ENCODE measurements at regions not wholly inside any gene's neighbourhood (a gene's known extent, or its start where the extent isn't known, plus 50 kb on each side); places are given as distances from the start of the nearest gene placed in this dataset.

DNA sequence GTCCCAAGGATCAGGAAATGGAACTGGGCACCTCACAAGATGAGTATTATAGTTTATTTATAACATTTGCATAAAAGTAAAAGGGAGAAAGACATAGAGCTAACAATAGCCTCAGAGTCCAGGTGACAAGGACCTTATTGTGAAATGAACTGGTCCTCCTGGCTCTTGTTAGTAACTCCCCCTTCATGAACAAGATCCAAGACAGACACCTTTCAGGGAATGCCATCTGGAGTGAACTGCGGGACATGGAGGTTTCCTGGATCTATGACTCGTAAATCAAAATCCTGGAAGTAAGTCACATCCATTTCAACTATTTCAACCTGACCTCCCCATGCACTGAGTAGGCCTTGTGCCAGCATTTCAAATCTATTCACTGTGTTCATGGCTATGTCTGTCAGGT lies 129.5 kb upstream of the GAS1 start:
- Histone ChIP-seq H3K36me3 (ENCODE audit: low read depth, low read length) (no peaks in the 10 kb centered on the region), H3K79me2 (ENCODE audit: low read length) (no peaks in the 10 kb centered on the region), H4K20me1 (ENCODE audit: low read length) (no peaks in the 10 kb centered on the region), H3K4me1 (ENCODE audit: insufficient read depth, low read length) (no peaks in the 10 kb centered on the region), H3K9me2 (replicated peaks; ENCODE audit: low read length) (no peaks in the 10 kb centered on the region), H3K27ac (ENCODE audit: low read length) (no peak overlapping the region), H2AFZ (ENCODE audit: low read length) (no peak overlapping the region), H3K27me3 (ENCODE audit: low read length) (no peaks in the 10 kb centered on the region), H3K4me3 (ENCODE audit: low read length) (no peak overlapping the region), H3K9me3 (ENCODE audit: low read length) (no peaks in the 10 kb centered on the region), H3K9ac (ENCODE audit: low read length) (no peak overlapping the region), H3F3A (ENCODE audit: low read length, unreplicated experiment) (no peaks in the 10 kb centered on the region), H3K4me2 (ENCODE audit: low read length) (no peak overlapping the region)
- DNase-seq (no peak), ATAC-seq (no peak)
- BruUV-seq (replicated peaks): no TSS peak
- ChIA-PET POLR2A (ENCODE audit: unreplicated experiment) (no interaction called here), CTCF (no interaction called here)
- no peak for TF ChIP-seq EZH2phosphoT487 (IDR thresholded peaks at IDR 0.05; ENCODE audit: borderline replicate concordance, low read length)
- TF ChIP-seq, protein P1, sequence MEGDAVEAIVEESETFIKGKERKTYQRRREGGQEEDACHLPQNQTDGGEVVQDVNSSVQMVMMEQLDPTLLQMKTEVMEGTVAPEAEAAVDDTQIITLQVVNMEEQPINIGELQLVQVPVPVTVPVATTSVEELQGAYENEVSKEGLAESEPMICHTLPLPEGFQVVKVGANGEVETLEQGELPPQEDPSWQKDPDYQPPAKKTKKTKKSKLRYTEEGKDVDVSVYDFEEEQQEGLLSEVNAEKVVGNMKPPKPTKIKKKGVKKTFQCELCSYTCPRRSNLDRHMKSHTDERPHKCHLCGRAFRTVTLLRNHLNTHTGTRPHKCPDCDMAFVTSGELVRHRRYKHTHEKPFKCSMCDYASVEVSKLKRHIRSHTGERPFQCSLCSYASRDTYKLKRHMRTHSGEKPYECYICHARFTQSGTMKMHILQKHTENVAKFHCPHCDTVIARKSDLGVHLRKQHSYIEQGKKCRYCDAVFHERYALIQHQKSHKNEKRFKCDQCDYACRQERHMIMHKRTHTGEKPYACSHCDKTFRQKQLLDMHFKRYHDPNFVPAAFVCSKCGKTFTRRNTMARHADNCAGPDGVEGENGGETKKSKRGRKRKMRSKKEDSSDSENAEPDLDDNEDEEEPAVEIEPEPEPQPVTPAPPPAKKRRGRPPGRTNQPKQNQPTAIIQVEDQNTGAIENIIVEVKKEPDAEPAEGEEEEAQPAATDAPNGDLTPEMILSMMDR (conservative IDR thresholded peaks at IDR 0.05; ENCODE audit: low read depth, low read length): no peak
- TF ChIP-seq EZH2 (IDR thresholded peaks at IDR 0.05; ENCODE audit: low read length, unreplicated experiment): no peak
- intact Hi-C loops (cut with micrococcal nuclease): no loop called here

DNA sequence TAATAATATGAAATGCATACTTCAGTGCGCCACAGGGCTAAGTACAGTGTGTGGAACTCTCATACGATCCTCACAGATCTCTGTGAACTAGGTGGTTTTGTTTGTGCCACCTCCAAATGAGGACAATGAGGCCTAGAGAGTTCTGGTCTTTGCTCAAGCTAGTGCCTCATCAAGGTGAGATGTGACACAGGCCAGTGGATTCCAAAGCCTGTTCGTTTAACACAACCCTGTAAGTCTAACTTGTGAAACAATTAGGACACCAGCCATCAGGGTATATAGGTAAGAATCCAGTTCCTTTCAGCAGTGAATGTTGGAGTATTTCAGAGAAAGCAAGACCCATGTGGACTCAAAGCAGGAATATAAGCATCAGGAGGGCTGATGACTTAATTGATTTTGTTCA lies 130.7 kb upstream of the GAS1 start:
- Histone ChIP-seq H4K20me1 (ENCODE audit: low read length) (no peaks in the 10 kb centered on the region), H3K9ac (ENCODE audit: low read length) (no peak overlapping the region), H3K27ac (ENCODE audit: low read length) (no peak overlapping the region), H3F3A (ENCODE audit: low read length, unreplicated experiment) (no peaks in the 10 kb centered on the region), H3K79me2 (ENCODE audit: low read length) (no peaks in the 10 kb centered on the region), H3K4me2 (ENCODE audit: low read length) (no peak overlapping the region), H3K9me2 (replicated peaks; ENCODE audit: low read length) (no peaks in the 10 kb centered on the region), H3K4me1 (ENCODE audit: insufficient read depth, low read length) (no peaks in the 10 kb centered on the region), H3K27me3 (ENCODE audit: low read length) (no peaks in the 10 kb centered on the region), H2AFZ (ENCODE audit: low read length) (no peak overlapping the region), H3K9me3 (ENCODE audit: low read length) (no peaks in the 10 kb centered on the region), H3K4me3 (ENCODE audit: low read length) (no peak overlapping the region), H3K36me3 (ENCODE audit: low read depth, low read length) (no peaks in the 10 kb centered on the region)
- DNase-seq (no peak), ATAC-seq (no peak)
- intact Hi-C loops (cut with micrococcal nuclease): no loop called here
- ChIA-PET POLR2A (ENCODE audit: unreplicated experiment) (no interaction called here), CTCF (no interaction called here)
- no peak for TF ChIP-seq EZH2 (IDR thresholded peaks at IDR 0.05; ENCODE audit: low read length, unreplicated experiment)
- TF ChIP-seq EZH2phosphoT487 (IDR thresholded peaks at IDR 0.05; ENCODE audit: borderline replicate concordance, low read length): no peak
- TF ChIP-seq, protein P1 (conservative IDR thresholded peaks at IDR 0.05; ENCODE audit: low read depth, low read length): no peak
- BruUV-seq (replicated peaks): no TSS peak

DNA sequence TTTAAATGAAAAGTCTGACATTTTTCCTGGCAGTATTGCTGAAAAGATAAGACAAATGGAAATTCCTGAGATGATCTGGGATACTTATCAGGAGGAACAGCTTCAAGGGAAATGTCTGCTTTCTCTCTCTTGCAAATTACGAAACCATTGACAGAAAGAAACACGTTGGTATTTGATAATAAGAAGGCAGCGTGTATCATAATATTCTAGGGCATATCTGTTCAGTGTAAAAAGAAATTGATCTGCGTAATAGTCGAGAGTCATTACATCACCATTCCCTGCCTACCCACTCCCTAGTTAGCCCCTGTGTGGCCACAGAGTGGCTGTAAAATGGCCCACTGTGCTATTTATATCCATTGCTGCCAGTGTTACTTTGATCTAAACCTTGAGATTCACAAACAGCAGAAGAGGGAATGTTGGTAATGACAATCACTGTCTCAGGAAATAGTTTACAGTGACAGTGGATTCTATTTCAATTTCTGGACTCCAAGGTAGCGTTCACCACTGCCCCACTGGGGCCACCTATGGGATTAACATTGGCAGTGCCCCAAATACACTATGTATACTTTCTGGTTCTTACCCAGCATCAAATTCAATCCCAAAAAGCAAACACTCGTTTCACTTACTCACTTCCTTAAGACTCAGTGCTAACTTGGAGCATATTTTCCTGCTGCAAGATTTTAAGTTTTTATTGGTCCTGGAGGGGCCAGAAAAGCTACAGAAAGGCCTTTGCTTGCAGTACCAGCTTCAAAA lies 133.4 kb upstream of the GAS1 start:
- TF ChIP-seq EZH2phosphoT487 (IDR thresholded peaks at IDR 0.05; ENCODE audit: borderline replicate concordance, low read length) (no peak), EZH2 (IDR thresholded peaks at IDR 0.05; ENCODE audit: low read length, unreplicated experiment) (no peak)
- TF ChIP-seq, protein P1 (conservative IDR thresholded peaks at IDR 0.05; ENCODE audit: low read depth, low read length): no peak
- no peaks in the 10 kb centered on the region for H3K9me2 ChIP-seq (replicated peaks; ENCODE audit: low read length)
- ATAC-seq: no peak
- intact Hi-C loops (cut with micrococcal nuclease): no loop called here
- no peaks in the 10 kb centered on the region for H4K20me1 ChIP-seq (ENCODE audit: low read length)
- H3F3A ChIP-seq (ENCODE audit: low read length, unreplicated experiment): no peaks in the 10 kb centered on the region
- H3K27me3 ChIP-seq (ENCODE audit: low read length): no peaks in the 10 kb centered on the region
- peak; percentile 25 for DNase-seq
- H3K9ac ChIP-seq (ENCODE audit: low read length): no peak overlapping the region
- H3K9me3 ChIP-seq (ENCODE audit: low read length): no peaks in the 10 kb centered on the region
- no peaks in the 10 kb centered on the region for H3K36me3 ChIP-seq (ENCODE audit: low read depth, low read length)
- H2AFZ ChIP-seq (ENCODE audit: low read length): no peak overlapping the region
- ChIA-PET POLR2A (ENCODE audit: unreplicated experiment) (no interaction called here), CTCF (no interaction called here)
- H3K4me1 ChIP-seq (ENCODE audit: insufficient read depth, low read length): no peaks in the 10 kb centered on the region
- no peak overlapping the region for H3K4me3 ChIP-seq (ENCODE audit: low read length)
- no peak overlapping the region for H3K27ac ChIP-seq (ENCODE audit: low read length)
- BruUV-seq (replicated peaks): no TSS peak
- H3K4me2 ChIP-seq (ENCODE audit: low read length): no peak overlapping the region
- H3K79me2 ChIP-seq (ENCODE audit: low read length): no peaks in the 10 kb centered on the region

Measured in PC-3 (cell line).